HG03378 (cell line): ENCODE measurements at regions not wholly inside any gene's neighbourhood (a gene's known extent, or its start where the extent isn't known, plus 50 kb on each side); places are given as distances from the start of the nearest gene placed in this dataset.

Source experiments
- ATAC-seq: cut with Tn5 transposase; IDR thresholded peaks from one replicate; pipeline ENCODE4 v1.9.1; 2021; ENCODE audit warnings: mild to moderate bottlenecking, moderate library complexity; ENCODE audit not compliant: unreplicated experiment

- no peak for ATAC-seq
These were observed 705.3 kb downstream of the PRELID2 start for GRCh38 chr5:145129797-145130196.

GRCh38 chr5:145124806-145125205 lies 710.3 kb downstream of the PRELID2 start:
- ATAC-seq: no peak

- ATAC-seq: no peak
These were observed 716.5 kb downstream of the PRELID2 start for GRCh38 chr5:145118611-145119010.

- ATAC-seq: no peak
These were observed 717.0 kb downstream of the PRELID2 start for GRCh38 chr5:145118127-145118526.

GRCh38 chr5:145117285-145117684 lies 717.9 kb downstream of the PRELID2 start:
- no peak for ATAC-seq

GRCh38 chr5:145111420-145111819 lies 723.7 kb downstream of the PRELID2 start:
- ATAC-seq: no peak

- no peak for ATAC-seq
These were observed 724.3 kb downstream of the PRELID2 start for GRCh38 chr5:145110834-145111233.

- no peak for ATAC-seq
These were observed 725.0 kb downstream of the PRELID2 start for GRCh38 chr5:145110181-145110580.

GRCh38 chr5:145105384-145105783 lies 729.8 kb downstream of the PRELID2 start:
- no peak for ATAC-seq

- no peak for ATAC-seq
These were observed 731.0 kb downstream of the PRELID2 start for GRCh38 chr5:145104106-145104505.

DNA sequence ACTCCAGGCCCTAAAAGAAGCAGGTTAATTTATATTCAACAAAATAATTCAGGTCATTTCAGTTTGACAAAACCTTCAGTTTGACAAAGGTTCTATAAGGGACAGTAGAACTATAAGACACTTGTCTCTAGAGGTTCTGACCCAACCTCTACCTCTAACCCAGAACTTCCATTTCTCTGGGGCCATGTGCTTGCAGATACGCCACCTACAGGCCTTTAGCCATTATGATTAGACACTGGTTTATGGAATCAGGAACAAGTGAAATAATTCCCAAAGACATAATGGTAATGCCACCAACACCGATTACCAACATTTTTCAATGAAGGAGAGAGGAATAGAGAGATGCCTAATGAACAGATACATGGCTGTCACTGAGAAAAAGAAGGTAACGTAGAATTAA lies 733.9 kb downstream of the PRELID2 start:
- no peak for ATAC-seq

GRCh38 chr5:145090115-145090514 lies 745.0 kb downstream of the PRELID2 start:
- ATAC-seq: no peak

GRCh38 chr5:145084834-145085233 lies 750.3 kb downstream of the PRELID2 start:
- no peak for ATAC-seq

DNA sequence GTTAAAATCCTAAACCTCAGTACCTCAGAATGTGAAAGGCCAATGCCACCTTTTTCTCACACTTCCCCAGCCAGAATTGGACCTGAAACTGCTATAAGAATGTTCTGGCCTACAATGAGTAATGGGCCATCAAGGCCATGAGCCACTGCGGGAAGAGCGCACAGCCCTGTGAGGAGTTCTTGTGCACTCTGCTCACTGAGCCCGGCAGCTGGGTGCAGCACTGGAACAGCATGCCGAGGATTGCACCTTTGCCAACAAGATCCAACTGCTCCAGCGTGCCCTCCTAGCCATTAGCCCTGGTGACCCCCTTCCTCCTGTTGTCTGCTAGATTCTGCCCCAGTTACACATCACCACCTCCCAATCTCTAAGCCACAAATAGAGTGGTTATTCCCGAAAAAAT lies 758.1 kb downstream of the PRELID2 start:
- no peak for ATAC-seq

DNA sequence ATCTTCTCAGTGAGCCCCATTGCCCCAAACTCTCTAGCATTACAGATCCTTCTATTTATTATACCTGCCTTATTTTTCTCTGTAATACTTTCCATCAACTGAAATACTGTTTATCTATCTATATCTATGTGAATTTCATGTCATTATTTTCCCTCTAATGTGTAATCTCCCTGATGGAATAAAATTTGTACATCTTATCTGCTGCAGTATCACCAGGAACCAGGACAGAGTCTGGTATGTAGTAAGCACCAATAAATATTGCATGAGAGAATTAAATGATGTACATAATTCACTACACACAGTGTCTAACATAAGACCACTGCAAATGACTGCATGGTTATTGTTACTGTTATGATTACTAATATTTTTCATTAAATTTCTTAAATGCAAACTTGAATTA lies 759.1 kb downstream of the PRELID2 start:
- ATAC-seq: no peak

DNA sequence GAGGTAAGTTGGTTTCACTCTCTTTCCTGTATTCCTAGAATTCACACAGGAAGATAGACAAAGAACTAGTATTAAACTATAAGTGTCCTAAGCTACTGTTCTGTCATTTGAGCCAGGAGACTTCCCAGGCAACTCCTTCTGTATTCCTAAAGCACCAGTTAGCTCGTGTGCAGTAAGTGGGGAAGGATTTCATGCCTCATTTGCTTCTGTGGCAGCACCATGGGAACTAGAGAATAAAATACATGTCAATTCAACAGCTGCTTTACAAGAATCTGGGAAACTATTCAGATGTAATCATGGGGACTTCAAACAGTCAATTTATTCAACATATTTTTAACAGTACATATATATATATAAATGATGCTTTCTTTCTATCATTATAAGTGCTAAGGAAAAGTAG lies 762.3 kb downstream of the PRELID2 start:
- ATAC-seq: no peak

- no peak for ATAC-seq
These were observed 766.4 kb downstream of the PRELID2 start for GRCh38 chr5:145068721-145069120.

DNA sequence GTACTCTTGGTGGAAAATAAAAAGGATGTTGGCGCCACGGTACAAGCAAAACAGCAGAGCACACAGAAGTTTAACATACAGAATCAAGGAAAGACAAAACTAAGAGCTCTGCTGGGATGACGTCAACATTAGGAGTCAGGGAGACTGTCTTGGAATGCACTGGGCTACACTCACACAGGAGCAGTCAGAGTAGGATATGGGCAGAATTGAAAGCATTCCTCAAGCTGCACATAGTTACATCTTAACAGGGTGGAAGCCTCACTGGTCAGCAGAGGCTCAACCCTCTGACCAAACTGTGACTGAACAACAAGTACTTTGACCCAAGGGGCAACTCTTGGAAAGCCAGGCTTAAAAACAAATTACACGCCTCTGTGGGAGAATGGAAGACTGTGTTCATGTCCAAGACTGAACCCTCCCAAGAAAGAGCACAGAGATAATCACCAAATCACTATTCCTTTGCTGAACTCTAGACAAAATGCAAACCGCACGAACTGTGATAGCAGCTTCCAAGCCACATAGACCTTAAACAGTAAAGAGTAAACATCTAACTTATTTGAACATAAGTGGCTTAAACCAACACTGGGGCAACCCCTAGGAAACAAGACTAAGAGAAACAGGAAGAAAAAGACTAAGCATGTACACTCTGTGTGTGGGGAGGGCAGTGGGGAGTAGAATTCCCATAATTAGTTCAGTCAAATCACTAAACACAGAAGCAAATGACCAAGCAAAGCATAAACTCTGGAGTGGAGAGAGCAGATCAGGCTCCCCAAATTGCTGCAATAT lies 772.7 kb downstream of the PRELID2 start:
- ATAC-seq: no peak

GRCh38 chr5:145056800-145057199 lies 778.3 kb downstream of the PRELID2 start:
- peak; percentile 100 for ATAC-seq

- ATAC-seq: no peak
These were observed 785.0 kb downstream of the PRELID2 start for GRCh38 chr5:145050181-145050580.

- no peak for ATAC-seq
These were observed 790.2 kb downstream of the PRELID2 start for GRCh38 chr5:145044970-145045369.

GRCh38 chr5:145028626-145029025 lies 806.5 kb downstream of the PRELID2 start:
- ATAC-seq: no peak

DNA sequence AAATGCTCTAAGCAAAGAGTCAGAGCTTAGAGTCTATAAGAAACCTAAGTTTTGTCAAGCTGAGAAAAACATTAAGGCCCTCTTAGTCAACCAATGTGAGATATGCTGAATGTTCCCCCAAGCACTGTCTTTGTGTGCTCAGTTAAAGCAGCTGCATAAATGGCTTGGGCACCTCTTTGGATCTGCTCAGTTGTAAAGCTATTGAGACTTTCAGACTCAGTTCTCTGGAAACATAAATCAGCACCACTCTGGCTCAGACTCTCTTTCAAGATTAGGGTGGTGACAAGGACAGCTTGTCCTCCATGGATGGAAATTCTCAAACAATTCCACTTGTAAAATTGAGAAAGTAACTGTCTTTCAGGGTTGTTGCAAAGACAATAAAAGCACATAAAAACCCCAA lies 807.9 kb downstream of the PRELID2 start:
- ATAC-seq: no peak
